ENCODE measurements at regions not wholly inside any gene's neighbourhood (a gene's known extent, or its start where the extent isn't known, plus 50 kb on each side); places are given as distances from the start of the nearest gene placed in this dataset.

- TF ChIP-seq ZNF217 (IDR thresholded peaks at IDR 0.05), result no peak
Observed at GRCh38 chr18:34648269-34648985, 61.7 kb upstream of the DTNA start (continued).

- H4K20me1 ChIP-seq (ENCODE audit: control insufficient read depth, insufficient read depth), result no peaks in the 10 kb centered on the region
- no peak overlapping the region for H3K9ac ChIP-seq (ENCODE audit: control insufficient read depth, insufficient read depth, low read length)
- no peak overlapping the region for H3K4me3 ChIP-seq
- H3K4me1 ChIP-seq (ENCODE audit: control insufficient read depth, insufficient read depth, low read length), result no peaks in the 10 kb centered on the region
- ChIA-PET SMC1A (ENCODE audit: uncharacterized antibody, unreplicated experiment) (interaction anchor here (4.8 kb wide), 1 partner anchor 12 kb away, joined by 44 read pairs; no protein-coding TSS in a partner anchor), RAD21 (ENCODE audit: unreplicated experiment) (no interaction called here), CTCF (interaction anchor here (5.8 kb wide), 1 partner anchor 13 kb away, joined by 76 read pairs; no protein-coding TSS in a partner anchor), POLR2A (no interaction called here)
- in situ Hi-C loops (cut with MboI) (no loop called here), intact Hi-C loops (cut with micrococcal nuclease; ENCODE audit: unreplicated experiment) (no loop called here)
- H3K9me3 ChIP-seq (replicated peaks; ENCODE audit: control insufficient read depth, insufficient read depth, low read length), result no peaks in the 10 kb centered on the region
- WGBS (ENCODE audit: insufficient coverage, insufficient replicate concordance, low lambda C conversion rate, missing lambda C conversion rate), result 0% methylated on average over 4 of the region's 4 CpGs
- no peaks in the 10 kb centered on the region for H3K27me3 ChIP-seq (replicated peaks in 1 of 2; ENCODE audit: control insufficient read depth in 2 of 2, insufficient read depth in 2 of 2, low read length in 1 of 2)
- DNase-seq (ENCODE audit: low read depth, low spot score) (no peak), FAIRE-seq (no peak), ATAC-seq (no peak)
- no peak overlapping the region for H3K4me2 ChIP-seq (ENCODE audit: control insufficient read depth, insufficient read depth)
- no peaks in the 10 kb centered on the region for H3K36me3 ChIP-seq (ENCODE audit: control insufficient read depth in 2 of 2, insufficient read depth in 2 of 2, low read length in 1 of 2)
- no peak overlapping the region for H2AFZ ChIP-seq (ENCODE audit: control insufficient read depth, low read depth, low read length)
- H3K79me2 ChIP-seq (ENCODE audit: control insufficient read depth, insufficient read depth, low read length), result no peaks in the 10 kb centered on the region
- no TSS peak for BruUV-seq (replicated peaks)
- no peak overlapping the region for H3K27ac ChIP-seq (ENCODE audit: control insufficient read depth, insufficient read depth)
- TF ChIP-seq POLR2A (IDR thresholded peaks at IDR 0.05; ENCODE audit: low read depth, low read length) (no peak), BCLAF1 (IDR thresholded peaks at IDR 0.05) (no peak), NFYB (IDR thresholded peaks at IDR 0.05; ENCODE audit: insufficient read depth, low read depth, low read length) (no peak), MAX (IDR thresholded peaks at IDR 0.05; ENCODE audit: low read depth, low read length) (no peak), TCF3 (IDR thresholded peaks at IDR 0.05; ENCODE audit: borderline replicate concordance, insufficient read depth, low read depth, low read length) (no peak), SMAD1 (IDR thresholded peaks at IDR 0.05; ENCODE audit: low read depth, partially characterized antibody) (no peak), CREB1 (IDR thresholded peaks at IDR 0.05; ENCODE audit: low read depth) (no peak), PRDM15 (CRISPR knock-in tag; IDR thresholded peaks at IDR 0.05) (no peak), NRF1 (conservative IDR thresholded peaks at IDR 0.05; ENCODE audit: low read depth, low read length) (no peak), MLLT1 (IDR thresholded peaks at IDR 0.05) (no peak), RELA (IDR thresholded peaks at IDR 0.05; ENCODE audit: borderline replicate concordance, partially characterized antibody) (no peak), SREBF2 (IDR thresholded peaks at IDR 0.05; ENCODE audit: low read length) (no peak), ZNF207 (IDR thresholded peaks at IDR 0.05; ENCODE audit: borderline replicate concordance) (no peak), RAD21 (IDR thresholded peaks at IDR 0.05; ENCODE audit: insufficient read depth, low read depth, low read length) (no peak)
Observed at GRCh38 chr18:34649080-34649479, 61.0 kb upstream of the DTNA start.

Data from GM12878 (cell line).